ENCODE measurements at regions not wholly inside any gene's neighbourhood (a gene's known extent, or its start where the extent isn't known, plus 50 kb on each side); places are given as distances from the start of the nearest gene placed in this dataset.

GRCh38 chr20:39333211-39333610 lies 371.1 kb downstream of the DHX35 start:
- no peak overlapping the region for H3K27ac ChIP-seq (ENCODE audit: insufficient read depth, low read length, poor library complexity, severe bottlenecking)
- H3K9me3 Mint-ChIP-seq = peaks cover 0 to 4% (median 0%) of the 10 kb centered on the region in 7 donors

GRCh38 chr20:39328347-39328746 lies 366.2 kb downstream of the DHX35 start:
- peaks cover 4% of the 10 kb centered on the region for H3K27me3 Mint-ChIP-seq
- Histone ChIP-seq H3K27ac (ENCODE audit: insufficient read depth, low read length, poor library complexity, severe bottlenecking) (no peak overlapping the region), H3K36me3 (ENCODE audit: control insufficient read depth, insufficient read depth, low read length) (no peaks in the 10 kb centered on the region), H3K4me3 (ENCODE audit: low read depth, low read length) (no peak overlapping the region), H3K27me3 (ENCODE audit: control insufficient read depth, insufficient read depth, low read length) (no peaks in the 10 kb centered on the region), H3K9me3 (ENCODE audit: control insufficient read depth in 2 of 2, low read length in 2 of 2) (no peaks in the 10 kb centered on the region), H3K4me1 (ENCODE audit: control insufficient read depth, insufficient read depth, low read length, poor library complexity, severe bottlenecking) (no peaks in the 10 kb centered on the region)
- H3K36me3 Mint-ChIP-seq = no peaks in the 10 kb centered on the region
- H3K9me3 Mint-ChIP-seq = peaks cover 0 to 6% (median 0%) of the 10 kb centered on the region in 7 donors
- ATAC-seq (ENCODE audit: low read depth in 2 of 2) (no peak), DNase-seq (no peak)
- H3K4me1 Mint-ChIP-seq = no peaks in the 10 kb centered on the region
- H3K27ac Mint-ChIP-seq = no peak overlapping the region
- no peak overlapping the region for H3K4me3 Mint-ChIP-seq

More at GRCh38 chr20:39333211-39333610, 371.1 kb downstream of the DHX35 start:
- Histone ChIP-seq H3K27me3 (ENCODE audit: control insufficient read depth, insufficient read depth, low read length) (no peaks in the 10 kb centered on the region), H3K4me3 (ENCODE audit: low read depth, low read length) (no peak overlapping the region), H3K4me1 (ENCODE audit: control insufficient read depth, insufficient read depth, low read length, poor library complexity, severe bottlenecking) (no peaks in the 10 kb centered on the region), H3K36me3 (ENCODE audit: control insufficient read depth, insufficient read depth, low read length) (no peaks in the 10 kb centered on the region), H3K9me3 (ENCODE audit: control insufficient read depth in 2 of 2, low read length in 2 of 2) (no peaks in the 10 kb centered on the region)
- Mint-ChIP-seq H3K27ac (no peak overlapping the region), H3K36me3 (no peaks in the 10 kb centered on the region), H3K4me1 (no peaks in the 10 kb centered on the region), H3K4me3 (no peak overlapping the region), H3K27me3 (peaks cover 10% of the 10 kb centered on the region)
- ATAC-seq (ENCODE audit: low read depth in 2 of 2) = no peak
- no peak for DNase-seq

GRCh38 chr20:39326050-39326449 lies 363.9 kb downstream of the DHX35 start:
- peaks cover 4% of the 10 kb centered on the region for H3K27me3 Mint-ChIP-seq
- no peaks in the 10 kb centered on the region for H3K36me3 ChIP-seq (ENCODE audit: control insufficient read depth, insufficient read depth, low read length)
- no peak overlapping the region for H3K4me3 ChIP-seq (ENCODE audit: low read depth, low read length)
- H3K9me3 ChIP-seq (ENCODE audit: control insufficient read depth in 2 of 2, low read length in 2 of 2) = no peaks in the 10 kb centered on the region
- no peak overlapping the region for H3K27ac Mint-ChIP-seq
- H3K27ac ChIP-seq (ENCODE audit: insufficient read depth, low read length, poor library complexity, severe bottlenecking) = no peak overlapping the region
- H3K27me3 ChIP-seq (ENCODE audit: control insufficient read depth, insufficient read depth, low read length) = no peaks in the 10 kb centered on the region
- peaks cover 0 to 6% (median 0%) of the 10 kb centered on the region in 7 donors for H3K9me3 Mint-ChIP-seq
- no peak overlapping the region for H3K4me3 Mint-ChIP-seq
- no peaks in the 10 kb centered on the region for H3K4me1 Mint-ChIP-seq
- ATAC-seq (ENCODE audit: low read depth in 2 of 2) (no peak), DNase-seq (no peak)
- no peaks in the 10 kb centered on the region for H3K36me3 Mint-ChIP-seq
- no peaks in the 10 kb centered on the region for H3K4me1 ChIP-seq (ENCODE audit: control insufficient read depth, insufficient read depth, low read length, poor library complexity, severe bottlenecking)

DNA sequence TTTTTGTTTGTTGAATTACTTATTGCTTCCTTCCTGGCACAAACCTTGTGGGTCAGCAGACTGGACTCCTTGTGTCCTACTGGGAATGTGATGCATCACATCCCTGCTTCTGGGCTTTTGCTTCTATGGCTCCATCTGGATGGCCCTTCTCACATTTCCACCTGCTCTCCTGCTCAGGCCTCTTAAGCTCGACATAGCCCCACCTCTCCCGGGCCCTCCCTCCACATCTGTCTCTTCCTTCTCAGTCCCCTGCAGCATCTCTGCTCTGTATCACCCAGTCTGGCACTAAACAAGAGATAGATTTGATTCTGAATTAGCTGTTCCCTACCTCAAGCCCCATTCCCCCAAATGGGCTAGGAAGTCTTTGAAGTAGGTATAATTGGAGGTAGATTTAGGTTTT lies 356.8 kb downstream of the DHX35 start:
- H3K4me3 Mint-ChIP-seq = no peak overlapping the region
- no peaks in the 10 kb centered on the region for H3K4me1 ChIP-seq (ENCODE audit: control insufficient read depth, insufficient read depth, low read length, poor library complexity, severe bottlenecking)
- no peaks in the 10 kb centered on the region for H3K9me3 ChIP-seq (ENCODE audit: control insufficient read depth in 2 of 2, low read length in 2 of 2)
- no peak overlapping the region for H3K4me3 ChIP-seq (ENCODE audit: low read depth, low read length)
- no peak overlapping the region for H3K27ac ChIP-seq (ENCODE audit: insufficient read depth, low read length, poor library complexity, severe bottlenecking)
- H3K9me3 Mint-ChIP-seq = peaks cover 0 to 2% (median 0%) of the 10 kb centered on the region in 7 donors
- no peaks in the 10 kb centered on the region for H3K4me1 Mint-ChIP-seq
- no peaks in the 10 kb centered on the region for H3K36me3 ChIP-seq (ENCODE audit: control insufficient read depth, insufficient read depth, low read length)
- ATAC-seq (ENCODE audit: low read depth in 2 of 2) (no peak), DNase-seq (no peak)
- no peaks in the 10 kb centered on the region for H3K36me3 Mint-ChIP-seq
- no peak overlapping the region for H3K27ac Mint-ChIP-seq
- no peaks in the 10 kb centered on the region for H3K27me3 Mint-ChIP-seq
- peaks cover 2% of the 10 kb centered on the region for H3K27me3 ChIP-seq (ENCODE audit: control insufficient read depth, insufficient read depth, low read length)

- ATAC-seq (ENCODE audit: low read depth in 2 of 2) (no peak), DNase-seq (no peak)
- Mint-ChIP-seq H3K36me3 (no peaks in the 10 kb centered on the region), H3K4me1 (no peaks in the 10 kb centered on the region), H3K9me3 (peaks cover 0 to 2% (median 0%) of the 10 kb centered on the region in 7 donors), H3K4me3 (no peak overlapping the region), H3K27me3 (no peaks in the 10 kb centered on the region), H3K27ac (no peak overlapping the region)
- H3K9me3 ChIP-seq (ENCODE audit: control insufficient read depth in 2 of 2, low read length in 2 of 2) = no peaks in the 10 kb centered on the region
- peaks cover 5% of the 10 kb centered on the region for H3K27me3 ChIP-seq (ENCODE audit: control insufficient read depth, insufficient read depth, low read length)
- H3K4me3 ChIP-seq (ENCODE audit: low read depth, low read length) = no peak overlapping the region
- no peaks in the 10 kb centered on the region for H3K4me1 ChIP-seq (ENCODE audit: control insufficient read depth, insufficient read depth, low read length, poor library complexity, severe bottlenecking)
- H3K36me3 ChIP-seq (ENCODE audit: control insufficient read depth, insufficient read depth, low read length) = no peaks in the 10 kb centered on the region
- no peak overlapping the region for H3K27ac ChIP-seq (ENCODE audit: insufficient read depth, low read length, poor library complexity, severe bottlenecking)
Measured at GRCh38 chr20:39312676-39313075, 350.5 kb downstream of the DHX35 start.

GRCh38 chr20:39311851-39312506 lies 349.8 kb downstream of the DHX35 start:
- Mint-ChIP-seq H3K4me1 (no peaks in the 10 kb centered on the region), H3K27ac (no peak overlapping the region), H3K36me3 (no peaks in the 10 kb centered on the region), H3K9me3 (peaks cover 0 to 2% (median 0%) of the 10 kb centered on the region in 7 donors), H3K4me3 (no peak overlapping the region), H3K27me3 (no peaks in the 10 kb centered on the region)
- peaks cover 5% of the 10 kb centered on the region for H3K27me3 ChIP-seq (ENCODE audit: control insufficient read depth, insufficient read depth, low read length)
- H3K4me3 ChIP-seq (ENCODE audit: low read depth, low read length) = no peak overlapping the region
- H3K4me1 ChIP-seq (ENCODE audit: control insufficient read depth, insufficient read depth, low read length, poor library complexity, severe bottlenecking) = no peaks in the 10 kb centered on the region
- no peak overlapping the region for H3K27ac ChIP-seq (ENCODE audit: insufficient read depth, low read length, poor library complexity, severe bottlenecking)
- DNase-seq (no peak), ATAC-seq (ENCODE audit: low read depth in 2 of 2) (no peak)
- no peaks in the 10 kb centered on the region for H3K9me3 ChIP-seq (ENCODE audit: control insufficient read depth in 2 of 2, low read length in 2 of 2)
- H3K36me3 ChIP-seq (ENCODE audit: control insufficient read depth, insufficient read depth, low read length) = no peaks in the 10 kb centered on the region

- H3K4me1 Mint-ChIP-seq = no peaks in the 10 kb centered on the region
- H3K27me3 Mint-ChIP-seq = peaks cover 4% of the 10 kb centered on the region
- Histone ChIP-seq H3K36me3 (ENCODE audit: control insufficient read depth, insufficient read depth, low read length) (no peaks in the 10 kb centered on the region), H3K9me3 (ENCODE audit: control insufficient read depth in 2 of 2, low read length in 2 of 2) (no peaks in the 10 kb centered on the region), H3K4me1 (ENCODE audit: control insufficient read depth, insufficient read depth, low read length, poor library complexity, severe bottlenecking) (no peaks in the 10 kb centered on the region), H3K27me3 (ENCODE audit: control insufficient read depth, insufficient read depth, low read length) (peaks cover 3% of the 10 kb centered on the region), H3K27ac (ENCODE audit: insufficient read depth, low read length, poor library complexity, severe bottlenecking) (no peak overlapping the region), H3K4me3 (ENCODE audit: low read depth, low read length) (no peak overlapping the region)
- ATAC-seq (ENCODE audit: low read depth in 2 of 2) (no peak), DNase-seq (no peak)
- peaks cover 0 to 2% (median 0%) of the 10 kb centered on the region in 7 donors for H3K9me3 Mint-ChIP-seq
- H3K27ac Mint-ChIP-seq = no peak overlapping the region
- no peaks in the 10 kb centered on the region for H3K36me3 Mint-ChIP-seq
- H3K4me3 Mint-ChIP-seq = no peak overlapping the region
Measured at GRCh38 chr20:39310363-39310995, 348.3 kb downstream of the DHX35 start.

DNA sequence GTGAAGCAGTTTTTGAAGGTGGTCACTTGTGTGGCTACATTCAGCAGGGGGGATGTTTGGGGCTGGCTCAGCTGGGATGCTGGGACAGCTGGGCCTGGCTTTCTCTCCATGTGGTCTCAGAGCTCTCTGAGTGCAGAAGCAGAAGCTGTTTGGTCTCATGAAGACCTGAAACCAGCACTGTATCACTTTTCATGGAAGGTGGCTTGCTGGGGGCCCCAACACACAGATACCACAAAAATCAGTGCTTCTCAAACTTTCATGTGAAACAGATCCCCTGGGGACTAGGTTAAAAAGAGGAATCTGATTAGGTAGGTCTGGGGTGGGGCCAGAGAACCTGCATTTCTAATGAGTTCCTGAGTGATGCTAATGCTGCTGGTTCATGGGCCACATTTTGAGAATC lies 347.3 kb downstream of the DHX35 start:
- Histone ChIP-seq H3K4me3 (ENCODE audit: low read depth, low read length) (no peak overlapping the region), H3K36me3 (ENCODE audit: control insufficient read depth, insufficient read depth, low read length) (no peaks in the 10 kb centered on the region), H3K9me3 (ENCODE audit: control insufficient read depth in 2 of 2, low read length in 2 of 2) (no peaks in the 10 kb centered on the region), H3K27me3 (ENCODE audit: control insufficient read depth, insufficient read depth, low read length) (peaks cover 3% of the 10 kb centered on the region), H3K27ac (ENCODE audit: insufficient read depth, low read length, poor library complexity, severe bottlenecking) (no peak overlapping the region), H3K4me1 (ENCODE audit: control insufficient read depth, insufficient read depth, low read length, poor library complexity, severe bottlenecking) (no peaks in the 10 kb centered on the region)
- no peak for DNase-seq
- Mint-ChIP-seq H3K9me3 (peaks cover 0 to 2% (median 0%) of the 10 kb centered on the region in 7 donors), H3K4me3 (no peak overlapping the region), H3K27ac (no peak overlapping the region), H3K36me3 (no peaks in the 10 kb centered on the region), H3K27me3 (peaks cover 4% of the 10 kb centered on the region), H3K4me1 (no peaks in the 10 kb centered on the region)
- ATAC-seq (ENCODE audit: low read depth in 2 of 2) = no peak

All from CD4-positive, CD25-positive, alpha-beta regulatory T cell (primary cell).